ENCODE measurements at regions not wholly inside any gene's neighbourhood (a gene's known extent, or its start where the extent isn't known, plus 50 kb on each side); places are given as distances from the start of the nearest gene placed in this dataset.

DNA sequence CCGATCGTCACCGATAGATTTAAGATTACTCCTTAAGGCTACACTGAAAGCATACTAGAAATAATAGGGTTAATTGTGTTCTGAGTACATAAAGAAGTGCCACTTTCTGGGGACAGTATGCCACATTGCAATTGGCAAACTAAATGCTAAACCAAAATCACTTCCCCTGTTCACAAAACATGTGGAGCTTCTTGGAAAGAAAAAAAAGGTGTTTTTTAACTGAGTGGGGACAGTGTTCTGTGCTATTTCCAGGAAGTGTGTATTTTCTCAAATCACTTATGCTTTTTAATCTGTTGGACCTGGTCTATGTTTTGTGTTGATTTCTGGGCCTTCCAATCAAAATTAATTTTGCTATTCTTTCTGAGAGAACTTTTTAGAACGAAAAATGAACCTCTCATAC is 149.3 kb upstream of the MPDZ start:
- H3K4me1 ChIP-seq (ENCODE audit: control insufficient read depth in 5 of 5, insufficient read depth in 5 of 5, low read length in 5 of 5) = peaks cover 0 to 44% (median 8%) of the 10 kb centered on the region in 5 donors
- 83 to 86% methylated on average over 4 of the region's 4 CpGs for WGBS, 2 donors
- no peak overlapping the region for H3K27ac ChIP-seq (ENCODE audit: low read depth in 1 of 2, low read length in 1 of 2)
- TF ChIP-seq, protein P1, sequence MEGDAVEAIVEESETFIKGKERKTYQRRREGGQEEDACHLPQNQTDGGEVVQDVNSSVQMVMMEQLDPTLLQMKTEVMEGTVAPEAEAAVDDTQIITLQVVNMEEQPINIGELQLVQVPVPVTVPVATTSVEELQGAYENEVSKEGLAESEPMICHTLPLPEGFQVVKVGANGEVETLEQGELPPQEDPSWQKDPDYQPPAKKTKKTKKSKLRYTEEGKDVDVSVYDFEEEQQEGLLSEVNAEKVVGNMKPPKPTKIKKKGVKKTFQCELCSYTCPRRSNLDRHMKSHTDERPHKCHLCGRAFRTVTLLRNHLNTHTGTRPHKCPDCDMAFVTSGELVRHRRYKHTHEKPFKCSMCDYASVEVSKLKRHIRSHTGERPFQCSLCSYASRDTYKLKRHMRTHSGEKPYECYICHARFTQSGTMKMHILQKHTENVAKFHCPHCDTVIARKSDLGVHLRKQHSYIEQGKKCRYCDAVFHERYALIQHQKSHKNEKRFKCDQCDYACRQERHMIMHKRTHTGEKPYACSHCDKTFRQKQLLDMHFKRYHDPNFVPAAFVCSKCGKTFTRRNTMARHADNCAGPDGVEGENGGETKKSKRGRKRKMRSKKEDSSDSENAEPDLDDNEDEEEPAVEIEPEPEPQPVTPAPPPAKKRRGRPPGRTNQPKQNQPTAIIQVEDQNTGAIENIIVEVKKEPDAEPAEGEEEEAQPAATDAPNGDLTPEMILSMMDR (IDR thresholded peaks at IDR 0.05; ENCODE audit: control extremely low read depth, extremely low read depth) = no peak
- DNase-seq (peak in 1 of 3 donors; percentile 55), ATAC-seq (ENCODE audit: insufficient read depth, low FRiP score) (no peak)
- no peaks in the 10 kb centered on the region for H3K36me3 ChIP-seq (ENCODE audit: control insufficient read depth in 4 of 4, insufficient read depth in 4 of 4, low read length in 4 of 4)
- no peaks in the 10 kb centered on the region for H3K9me3 ChIP-seq (ENCODE audit: control insufficient read depth in 4 of 4, insufficient read depth in 3 of 4, low read length in 3 of 4)
- no peaks in the 10 kb centered on the region for H3K27me3 ChIP-seq (ENCODE audit: control insufficient read depth in 3 of 3, insufficient read depth in 3 of 3, low read length in 2 of 3)
- H3K9ac ChIP-seq (ENCODE audit: insufficient read depth in 1 of 2, low read length in 2 of 2) = peak overlapping the region in 1 of 2 donors; percentile 61
- H3K4me3 ChIP-seq = no peak overlapping the region

DNA sequence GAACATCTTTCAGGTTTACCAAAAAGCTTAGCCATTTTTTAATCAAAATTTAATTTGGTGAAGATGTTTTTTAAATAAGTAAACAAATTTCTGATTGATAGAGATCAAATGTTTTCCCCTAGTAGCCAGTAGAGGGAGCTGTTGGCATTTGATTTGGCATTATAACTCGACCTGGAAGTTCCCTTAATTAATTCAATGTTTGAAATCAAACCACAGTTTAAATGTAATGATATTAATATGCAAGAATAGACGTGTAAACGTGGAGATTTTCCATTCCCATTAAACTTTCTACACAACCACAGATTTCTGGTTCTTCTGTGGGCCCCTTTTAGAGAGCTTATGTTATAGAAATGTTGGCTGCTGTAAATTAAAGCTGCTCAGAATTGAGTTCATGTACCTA is 148.1 kb upstream of the MPDZ start:
- H3K4me1 ChIP-seq (ENCODE audit: control insufficient read depth in 5 of 5, insufficient read depth in 5 of 5, low read length in 5 of 5) = peaks cover 0 to 44% (median 8%) of the 10 kb centered on the region in 5 donors
- DNase-seq (peak in 2 of 3 donors; percentile 86 to 90), ATAC-seq (ENCODE audit: insufficient read depth, low FRiP score) (no peak)
- no peaks in the 10 kb centered on the region for H3K27me3 ChIP-seq (ENCODE audit: control insufficient read depth in 3 of 3, insufficient read depth in 3 of 3, low read length in 2 of 3)
- no peak overlapping the region for H3K4me3 ChIP-seq
- TF ChIP-seq, protein P1 (IDR thresholded peaks at IDR 0.05; ENCODE audit: control extremely low read depth, extremely low read depth) = peak; percentile 33
- no peaks in the 10 kb centered on the region for H3K9me3 ChIP-seq (ENCODE audit: control insufficient read depth in 4 of 4, insufficient read depth in 3 of 4, low read length in 3 of 4)
- H3K9ac ChIP-seq (ENCODE audit: insufficient read depth in 1 of 2, low read length in 2 of 2) = no peak overlapping the region
- H3K36me3 ChIP-seq (ENCODE audit: control insufficient read depth in 4 of 4, insufficient read depth in 4 of 4, low read length in 4 of 4) = no peaks in the 10 kb centered on the region
- WGBS, 2 donors = 0% methylated on average over 3 of the region's 3 CpGs
- H3K27ac ChIP-seq (ENCODE audit: low read depth in 1 of 2, low read length in 1 of 2) = no peak overlapping the region

DNA sequence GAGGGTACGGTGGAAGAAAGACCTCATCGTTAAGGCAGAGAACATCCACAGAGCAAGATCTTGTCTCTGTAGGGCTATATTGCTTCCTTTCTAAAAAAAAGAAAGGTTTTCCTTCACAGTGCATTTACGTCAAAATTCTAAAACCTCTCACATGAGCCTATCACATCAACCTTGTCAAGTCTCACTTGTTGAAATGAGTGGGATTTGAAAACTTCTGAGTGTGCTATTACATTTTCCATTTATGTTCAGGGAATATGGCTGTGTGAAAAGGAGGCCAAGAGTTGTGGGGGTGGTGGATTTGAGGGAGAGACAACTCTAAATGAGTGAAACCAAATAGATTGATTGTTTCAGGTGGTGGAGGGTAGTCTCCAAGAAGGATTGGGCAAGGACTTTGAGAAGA is 147.1 kb upstream of the MPDZ start:
- no peaks in the 10 kb centered on the region for H3K9me3 ChIP-seq (ENCODE audit: control insufficient read depth in 4 of 4, insufficient read depth in 3 of 4, low read length in 3 of 4)
- peaks cover 0 to 44% (median 8%) of the 10 kb centered on the region in 5 donors for H3K4me1 ChIP-seq (ENCODE audit: control insufficient read depth in 5 of 5, insufficient read depth in 5 of 5, low read length in 5 of 5)

More for the DNA sequence above, 147.1 kb upstream of the MPDZ start:
- no peak for ATAC-seq (ENCODE audit: insufficient read depth, low FRiP score)
- H3K27ac ChIP-seq (ENCODE audit: low read depth in 1 of 2, low read length in 1 of 2) = no peak overlapping the region
- no peaks in the 10 kb centered on the region for H3K27me3 ChIP-seq (ENCODE audit: control insufficient read depth in 3 of 3, insufficient read depth in 3 of 3, low read length in 2 of 3)
- no peaks in the 10 kb centered on the region for H3K36me3 ChIP-seq (ENCODE audit: control insufficient read depth in 4 of 4, insufficient read depth in 4 of 4, low read length in 4 of 4)
- WGBS, 2 donors = 82 to 87% methylated on average over 3 of the region's 3 CpGs
- H3K9ac ChIP-seq (ENCODE audit: insufficient read depth in 1 of 2, low read length in 2 of 2) = peak overlapping the region in 1 of 2 donors; percentile 28
- TF ChIP-seq, protein P1 (IDR thresholded peaks at IDR 0.05; ENCODE audit: control extremely low read depth, extremely low read depth) = no peak
- H3K4me3 ChIP-seq = no peak overlapping the region
- DNase-seq = peak in 2 of 3 donors; percentile 57 to 74
